Parathyroid adenoma (tissue), 2 donors: ENCODE measurements at regions not wholly inside any gene's neighbourhood (a gene's known extent, or its start where the extent isn't known, plus 50 kb on each side); places are given as distances from the start of the nearest gene placed in this dataset.

Source experiments
- H2AFZ ChIP-seq: fragments of 300-600 bp; sonication (generic); one replicate; pipeline ENCODE4 v1.7.0; 2017; ENCODE audit warnings: antibody characterized with exemption, mild to moderate bottlenecking
- H3K27ac ChIP-seq: fragments of 300-600 bp; sonication (generic); one replicate; pipeline ENCODE4 v1.7.0; 2017
- H3K27me3 ChIP-seq: fragments of 300-600 bp; sonication (generic); one replicate; pipeline ENCODE4 v1.7.0; 2017; ENCODE audit warnings: low read length; ENCODE audit not compliant: control insufficient read depth, insufficient read depth
- H3K36me3 ChIP-seq: fragments of 300-600 bp; sonication (generic); one replicate; pipeline ENCODE4 v1.7.0; 2017; ENCODE audit warnings: low read length; ENCODE audit not compliant: control insufficient read depth, insufficient read depth
- H3K4me1 ChIP-seq: fragments of 300-600 bp; sonication (generic); one replicate; pipeline ENCODE4 v1.7.0; 2017; ENCODE audit warnings: control low read depth
- H3K4me2 ChIP-seq: fragments of 300-600 bp; sonication (generic); one replicate; pipeline ENCODE4 v1.7.0; 2017; ENCODE audit warnings: low read length
- H3K4me3 ChIP-seq: fragments of 300-600 bp; sonication (generic); one replicate; pipeline ENCODE4 v1.7.0; 2017; ENCODE audit warnings: low read depth, low read length
- H3K79me2 ChIP-seq: fragments of 300-600 bp; sonication (generic); one replicate; pipeline ENCODE4 v1.7.0; 2017; ENCODE audit warnings: control low read depth
- H3K9ac ChIP-seq: fragments of 300-600 bp; sonication (generic); one replicate; pipeline ENCODE4 v1.7.0; 2017; ENCODE audit warnings: mild to moderate bottlenecking
- H3K9me3 ChIP-seq: fragments of 300-600 bp; sonication (generic); one replicate; pipeline ENCODE4 v1.7.0; 2017; ENCODE audit warnings: low read length; ENCODE audit not compliant: control insufficient read depth
- CTCF ChIP-seq: fragments of 300-600 bp; sonication (generic); IDR thresholded peaks from one replicate; pipeline ENCODE4 v1.7.0; 2017; ENCODE audit warnings: antibody characterized with exemption, mild to moderate bottlenecking
- donor health status: primary hyperparathyroidism.

- Histone ChIP-seq H3K4me1 (no peaks in the 10 kb centered on the region), H3K36me3 (no peaks in the 10 kb centered on the region), H3K27me3 (no peaks in the 10 kb centered on the region), H3K9me3 (no peaks in the 10 kb centered on the region), H3K4me2 (no peak overlapping the region), H3K27ac (no peak overlapping the region), H2AFZ (no peak overlapping the region), H3K79me2 (no peaks in the 10 kb centered on the region), H3K4me3 (no peak overlapping the region), H3K9ac (no peak overlapping the region)
- no peak for TF ChIP-seq CTCF
These were observed 740.1 kb upstream of the FANCL start for GRCh38 chr2:58981237-58981636.

GRCh38 chr2:58976375-58977071 is 735.4 kb upstream of the FANCL start:
- H3K79me2 ChIP-seq = no peaks in the 10 kb centered on the region
- no peak overlapping the region for H3K27ac ChIP-seq
- H3K9me3 ChIP-seq = no peaks in the 10 kb centered on the region
- H3K4me2 ChIP-seq = no peak overlapping the region
- no peak overlapping the region for H2AFZ ChIP-seq
- no peak for TF ChIP-seq CTCF
- no peaks in the 10 kb centered on the region for H3K27me3 ChIP-seq
- H3K4me3 ChIP-seq = no peak overlapping the region
- no peaks in the 10 kb centered on the region for H3K36me3 ChIP-seq
- no peak overlapping the region for H3K9ac ChIP-seq
- no peaks in the 10 kb centered on the region for H3K4me1 ChIP-seq

- Histone ChIP-seq H3K79me2 (no peaks in the 10 kb centered on the region), H3K9me3 (no peaks in the 10 kb centered on the region), H2AFZ (no peak overlapping the region), H3K4me1 (no peaks in the 10 kb centered on the region), H3K4me3 (no peak overlapping the region), H3K4me2 (no peak overlapping the region), H3K27ac (no peak overlapping the region), H3K9ac (no peak overlapping the region), H3K27me3 (no peaks in the 10 kb centered on the region), H3K36me3 (no peaks in the 10 kb centered on the region)
- TF ChIP-seq CTCF = no peak
These were observed 733.8 kb upstream of the FANCL start for GRCh38 chr2:58974881-58975280.

GRCh38 chr2:58974426-58974825 is 733.3 kb upstream of the FANCL start:
- Histone ChIP-seq H3K4me3 (no peak overlapping the region), H3K4me1 (no peaks in the 10 kb centered on the region), H3K27me3 (no peaks in the 10 kb centered on the region), H3K27ac (no peak overlapping the region), H3K79me2 (no peaks in the 10 kb centered on the region), H3K4me2 (no peak overlapping the region), H3K9me3 (no peaks in the 10 kb centered on the region), H3K36me3 (no peaks in the 10 kb centered on the region), H3K9ac (no peak overlapping the region), H2AFZ (no peak overlapping the region)
- TF ChIP-seq CTCF = no peak

- H3K4me2 ChIP-seq = no peak overlapping the region
- no peak overlapping the region for H3K9ac ChIP-seq
- no peak for TF ChIP-seq CTCF
- no peaks in the 10 kb centered on the region for H3K27me3 ChIP-seq
- H3K27ac ChIP-seq = no peak overlapping the region
- no peaks in the 10 kb centered on the region for H3K9me3 ChIP-seq
- H3K4me3 ChIP-seq = no peak overlapping the region
- H3K4me1 ChIP-seq = no peaks in the 10 kb centered on the region
- H3K79me2 ChIP-seq = no peaks in the 10 kb centered on the region
- no peaks in the 10 kb centered on the region for H3K36me3 ChIP-seq
- no peak overlapping the region for H2AFZ ChIP-seq
These were observed 732.7 kb upstream of the FANCL start for GRCh38 chr2:58973811-58974281.
